ENCODE measurements at regions not wholly inside any gene's neighbourhood (a gene's known extent, or its start where the extent isn't known, plus 50 kb on each side); places are given as distances from the start of the nearest gene placed in this dataset.

DNA sequence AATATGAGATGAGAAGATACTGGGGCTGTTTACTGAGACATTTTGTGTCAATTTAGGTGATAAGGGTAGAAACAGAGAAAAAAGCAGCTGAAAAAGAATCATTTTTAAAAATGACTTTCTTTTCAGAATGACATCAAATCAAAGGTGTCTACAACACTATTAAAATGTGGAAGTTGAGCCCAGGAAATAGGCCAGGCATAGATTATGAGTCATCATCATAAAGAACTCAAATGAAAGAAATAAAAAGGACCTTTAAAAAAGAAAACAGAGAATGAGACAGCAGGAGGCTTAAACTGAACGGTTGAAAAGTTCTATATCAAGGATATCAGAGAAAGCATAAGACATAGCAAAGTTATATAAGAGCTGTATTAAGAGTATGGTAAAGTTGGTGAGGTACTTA, 442.5 kb downstream of the CNTN6 start:
- 79% methylated on average over 1 of the region's 1 CpG for WGBS

GRCh38 chr3:1540686-1541085, 447.9 kb downstream of the CNTN6 start:
- Histone ChIP-seq H3K27me3 (replicated peaks; ENCODE audit: insufficient read depth) (no peaks in the 10 kb centered on the region), H3K36me3 (no peaks in the 10 kb centered on the region), H3K4me1 (replicated peaks) (no peaks in the 10 kb centered on the region), H3K4me3 (no peak overlapping the region), H3K27ac (no peak overlapping the region), H3K9me3 (no peaks in the 10 kb centered on the region)
- TF ChIP-seq, protein P1, sequence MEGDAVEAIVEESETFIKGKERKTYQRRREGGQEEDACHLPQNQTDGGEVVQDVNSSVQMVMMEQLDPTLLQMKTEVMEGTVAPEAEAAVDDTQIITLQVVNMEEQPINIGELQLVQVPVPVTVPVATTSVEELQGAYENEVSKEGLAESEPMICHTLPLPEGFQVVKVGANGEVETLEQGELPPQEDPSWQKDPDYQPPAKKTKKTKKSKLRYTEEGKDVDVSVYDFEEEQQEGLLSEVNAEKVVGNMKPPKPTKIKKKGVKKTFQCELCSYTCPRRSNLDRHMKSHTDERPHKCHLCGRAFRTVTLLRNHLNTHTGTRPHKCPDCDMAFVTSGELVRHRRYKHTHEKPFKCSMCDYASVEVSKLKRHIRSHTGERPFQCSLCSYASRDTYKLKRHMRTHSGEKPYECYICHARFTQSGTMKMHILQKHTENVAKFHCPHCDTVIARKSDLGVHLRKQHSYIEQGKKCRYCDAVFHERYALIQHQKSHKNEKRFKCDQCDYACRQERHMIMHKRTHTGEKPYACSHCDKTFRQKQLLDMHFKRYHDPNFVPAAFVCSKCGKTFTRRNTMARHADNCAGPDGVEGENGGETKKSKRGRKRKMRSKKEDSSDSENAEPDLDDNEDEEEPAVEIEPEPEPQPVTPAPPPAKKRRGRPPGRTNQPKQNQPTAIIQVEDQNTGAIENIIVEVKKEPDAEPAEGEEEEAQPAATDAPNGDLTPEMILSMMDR (IDR thresholded peaks at IDR 0.05): no peak
- no peak for TF ChIP-seq POLR2AphosphoS5 (IDR thresholded peaks at IDR 0.05)
- TF ChIP-seq POLR2A (IDR thresholded peaks at IDR 0.05): no peak
- WGBS: 29% methylated on average over 1 of the region's 1 CpG
- intact Hi-C loops (cut with DNase I): no loop called here
- DNase-seq (ENCODE audit: low spot score): no peak

More for the DNA sequence above, 442.5 kb downstream of the CNTN6 start:
- no peak overlapping the region for H3K4me3 ChIP-seq
- H3K9me3 ChIP-seq: no peaks in the 10 kb centered on the region
- H3K27me3 ChIP-seq (replicated peaks; ENCODE audit: insufficient read depth): no peaks in the 10 kb centered on the region
- intact Hi-C loops (cut with DNase I): no loop called here
- H3K36me3 ChIP-seq: no peaks in the 10 kb centered on the region
- H3K4me1 ChIP-seq (replicated peaks): no peaks in the 10 kb centered on the region
- no peak for TF ChIP-seq POLR2A (IDR thresholded peaks at IDR 0.05)
- TF ChIP-seq, protein P1 (IDR thresholded peaks at IDR 0.05): no peak
- H3K27ac ChIP-seq: no peak overlapping the region
- no peak for DNase-seq (ENCODE audit: low spot score)

DNA sequence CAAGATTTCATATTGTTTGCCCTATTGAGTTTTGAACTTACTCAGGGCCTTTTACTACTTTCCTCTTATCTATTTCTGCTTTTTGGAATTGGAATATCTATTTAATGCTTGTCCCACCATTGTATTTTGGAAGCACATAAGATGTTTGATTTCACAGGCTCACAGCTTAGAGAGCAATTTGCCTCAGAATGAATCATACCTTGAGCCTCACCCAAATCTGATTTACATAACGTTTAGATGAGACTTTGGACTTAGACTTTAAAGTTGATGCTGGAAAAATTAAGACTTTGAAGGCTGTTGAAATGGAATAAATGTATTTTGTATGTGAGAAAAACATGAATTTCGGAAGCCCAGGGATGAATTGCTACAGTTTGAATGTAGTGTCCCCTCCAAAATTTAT, 458.9 kb downstream of the CNTN6 start:
- DNase-seq (ENCODE audit: low spot score): no peak
- Histone ChIP-seq H3K36me3 (no peaks in the 10 kb centered on the region), H3K27me3 (replicated peaks; ENCODE audit: insufficient read depth) (no peaks in the 10 kb centered on the region), H3K4me3 (no peak overlapping the region), H3K9me3 (no peaks in the 10 kb centered on the region), H3K27ac (no peak overlapping the region), H3K4me1 (replicated peaks) (no peaks in the 10 kb centered on the region)
- 75% methylated on average over 2 of the region's 2 CpGs for WGBS
- TF ChIP-seq POLR2AphosphoS5 (IDR thresholded peaks at IDR 0.05) (no peak), POLR2A (IDR thresholded peaks at IDR 0.05) (no peak)
- TF ChIP-seq, protein P1 (IDR thresholded peaks at IDR 0.05): no peak
- intact Hi-C loops (cut with DNase I): no loop called here

- DNase-seq (ENCODE audit: low spot score): no peak
- Histone ChIP-seq H3K9me3 (no peaks in the 10 kb centered on the region), H3K4me3 (no peak overlapping the region), H3K27ac (no peak overlapping the region), H3K36me3 (no peaks in the 10 kb centered on the region), H3K27me3 (replicated peaks; ENCODE audit: insufficient read depth) (no peaks in the 10 kb centered on the region), H3K4me1 (replicated peaks) (no peaks in the 10 kb centered on the region)
- intact Hi-C loops (cut with DNase I): no loop called here
- 69% methylated on average over 1 of the region's 1 CpG for WGBS
- TF ChIP-seq POLR2A (IDR thresholded peaks at IDR 0.05) (no peak), POLR2AphosphoS5 (IDR thresholded peaks at IDR 0.05) (no peak)
- TF ChIP-seq, protein P1 (IDR thresholded peaks at IDR 0.05): no peak
Observed at GRCh38 chr3:1552831-1553230, 460.0 kb downstream of the CNTN6 start.

- H3K9me3 ChIP-seq: no peaks in the 10 kb centered on the region
- TF ChIP-seq POLR2AphosphoS5 (IDR thresholded peaks at IDR 0.05): no peak
- TF ChIP-seq, protein P1 (IDR thresholded peaks at IDR 0.05): no peak
- TF ChIP-seq POLR2A (IDR thresholded peaks at IDR 0.05): no peak
- no peaks in the 10 kb centered on the region for H3K4me1 ChIP-seq (replicated peaks)
- H3K4me3 ChIP-seq: no peak overlapping the region
- intact Hi-C loops (cut with DNase I): no loop called here
- DNase-seq (ENCODE audit: low spot score): no peak
- WGBS: 63% methylated on average over 3 of the region's 3 CpGs
- H3K27me3 ChIP-seq (replicated peaks; ENCODE audit: insufficient read depth): no peaks in the 10 kb centered on the region
- no peaks in the 10 kb centered on the region for H3K36me3 ChIP-seq
- no peak overlapping the region for H3K27ac ChIP-seq
Observed at GRCh38 chr3:1561427-1561826, 468.6 kb downstream of the CNTN6 start.
